Activated CD4-positive, alpha-beta memory T cell treated with anti-CD3 and anti-CD28 coated beads for 36 hours (primary cell): ENCODE measurements at regions not wholly inside any gene's neighbourhood (a gene's known extent, or its start where the extent isn't known, plus 50 kb on each side); places are given as distances from the start of the nearest gene placed in this dataset.
"Not testable (repeated sequence)": the region's sequence is repeated elsewhere in the genome, so short reads cannot be mapped to it uniquely, and the experiment has no call there.

ENCODE experiments used
- CTCF ChIA-PET: fragments of 350-600 bp; sonication (Branson Sonifier 250); formaldehyde crosslinking; loops from one replicate; lab custom pipeline; 2021; ENCODE audit warnings: antibody characterized with exemption, inconsistent platforms; lab: Charles Lee
- POLR2A ChIA-PET: fragments of 350-600 bp; sonication (Branson Sonifier 250); formaldehyde crosslinking; loops from one replicate; lab custom pipeline; 2021; ENCODE audit warnings: antibody characterized with exemption; lab: Charles Lee
- DNase-seq: peaks from one replicate; pipeline ENCODE4 v3.0.0-alpha.2; 2020
- H3K27ac Mint-ChIP-seq: one replicate; pipeline ENCODE4 v1.8.0; 2021; ENCODE audit warnings: mixed read lengths
- H3K27me3 Mint-ChIP-seq: one replicate; pipeline ENCODE4 v1.8.0; 2021; ENCODE audit warnings: mixed read lengths
- H3K36me3 Mint-ChIP-seq: one replicate; pipeline ENCODE4 v1.8.0; 2021; ENCODE audit warnings: mixed read lengths
- H3K4me1 Mint-ChIP-seq: one replicate; pipeline ENCODE4 v1.8.0; 2021; ENCODE audit warnings: low read depth, mixed read lengths
- H3K4me3 Mint-ChIP-seq: one replicate; pipeline ENCODE4 v1.8.0; 2021; ENCODE audit warnings: mild to moderate bottlenecking, mixed read lengths
- H3K9me3 Mint-ChIP-seq: one replicate; pipeline ENCODE4 v1.8.0; 2021; ENCODE audit warnings: mixed read lengths
- intact Hi-C: fragments of 100-400 bp; cut with micrococcal nuclease; formaldehyde crosslinking; loops from one replicate; pipeline ENCODE4 v1.15.1; 2023

DNA sequence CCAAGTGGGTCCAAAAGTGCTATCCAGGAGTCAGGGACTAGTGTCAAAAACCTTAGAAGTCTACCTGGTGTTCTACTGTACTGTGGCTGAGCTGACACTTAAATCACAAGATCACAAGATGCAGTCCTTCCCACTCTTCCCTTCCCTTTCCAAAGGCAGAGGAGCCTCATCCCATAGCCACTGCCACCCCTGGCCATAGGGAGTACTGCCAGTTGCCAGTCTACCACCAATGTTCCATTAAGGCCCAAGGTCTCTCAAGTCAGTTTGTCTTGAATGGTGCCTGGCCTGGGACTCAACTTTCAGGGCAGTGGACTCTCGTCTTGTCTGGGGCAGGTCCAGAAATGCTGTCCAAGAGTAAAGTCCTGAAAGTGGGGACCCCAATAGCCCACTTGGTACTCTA, 585.6 kb downstream of the NUP35 start:
- ChIA-PET POLR2A (no interaction called here), CTCF (no interaction called here)
- Mint-ChIP-seq H3K27ac (no peak overlapping the region), H3K9me3 (peaks cover 7% of the 10 kb centered on the region), H3K27me3 (no peaks in the 10 kb centered on the region), H3K4me1 (no peaks in the 10 kb centered on the region), H3K4me3 (no peak overlapping the region), H3K36me3 (no peaks in the 10 kb centered on the region)
- intact Hi-C loops, result no loop called here
- DNase-seq, result no peak

GRCh38 chr2:183718246-183718645, 594.0 kb downstream of the NUP35 start:
- H3K36me3 Mint-ChIP-seq, result no peaks in the 10 kb centered on the region
- no peak overlapping the region for H3K4me3 Mint-ChIP-seq
- no peaks in the 10 kb centered on the region for H3K27me3 Mint-ChIP-seq
- DNase-seq, result no peak
- ChIA-PET POLR2A (no interaction called here), CTCF (no interaction called here)
- no peak overlapping the region for H3K27ac Mint-ChIP-seq
- H3K9me3 Mint-ChIP-seq, result no peaks in the 10 kb centered on the region
- no peaks in the 10 kb centered on the region for H3K4me1 Mint-ChIP-seq
- intact Hi-C loops, result no loop called here

GRCh38 chr2:183723278-183723677, 599.0 kb downstream of the NUP35 start:
- no peak for DNase-seq
- peaks cover 10% of the 10 kb centered on the region for H3K9me3 Mint-ChIP-seq
- intact Hi-C loops, result no loop called here
- no peak overlapping the region for H3K4me3 Mint-ChIP-seq
- no peak overlapping the region for H3K27ac Mint-ChIP-seq
- ChIA-PET POLR2A (no interaction called here), CTCF (interaction anchor here (1.5 kb wide), 1 partner anchor 16 kb away, joined by 3 read pairs; no protein-coding TSS in a partner anchor)
- no peaks in the 10 kb centered on the region for H3K4me1 Mint-ChIP-seq
- no peaks in the 10 kb centered on the region for H3K36me3 Mint-ChIP-seq
- H3K27me3 Mint-ChIP-seq, result no peaks in the 10 kb centered on the region

DNA sequence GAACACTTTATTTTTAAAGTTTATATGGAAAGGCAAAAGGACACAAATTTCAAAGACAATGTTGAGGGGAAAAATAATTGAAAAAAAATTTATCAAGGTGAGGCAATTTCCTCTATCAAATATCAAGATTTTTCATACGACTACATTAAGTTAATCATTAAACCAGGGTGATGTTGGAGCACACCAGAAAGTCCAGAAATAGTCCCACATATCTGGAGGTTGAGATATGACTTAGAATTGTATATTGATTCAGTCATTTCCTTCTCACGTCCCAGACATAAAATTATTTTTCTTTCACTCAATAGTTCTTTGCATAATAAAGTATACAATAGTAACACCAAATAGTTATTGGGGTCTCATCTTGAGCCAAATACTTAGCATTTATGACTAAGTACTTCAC, 605.1 kb downstream of the NUP35 start:
- intact Hi-C loops, result no loop called here
- ChIA-PET POLR2A (no interaction called here), CTCF (no interaction called here)
- peaks cover 19% of the 10 kb centered on the region for H3K9me3 Mint-ChIP-seq
- no peaks in the 10 kb centered on the region for H3K36me3 Mint-ChIP-seq
- no peak for DNase-seq
- no peaks in the 10 kb centered on the region for H3K27me3 Mint-ChIP-seq
- no peak overlapping the region for H3K4me3 Mint-ChIP-seq
- no peak overlapping the region for H3K27ac Mint-ChIP-seq
- H3K4me1 Mint-ChIP-seq, result no peaks in the 10 kb centered on the region

DNA sequence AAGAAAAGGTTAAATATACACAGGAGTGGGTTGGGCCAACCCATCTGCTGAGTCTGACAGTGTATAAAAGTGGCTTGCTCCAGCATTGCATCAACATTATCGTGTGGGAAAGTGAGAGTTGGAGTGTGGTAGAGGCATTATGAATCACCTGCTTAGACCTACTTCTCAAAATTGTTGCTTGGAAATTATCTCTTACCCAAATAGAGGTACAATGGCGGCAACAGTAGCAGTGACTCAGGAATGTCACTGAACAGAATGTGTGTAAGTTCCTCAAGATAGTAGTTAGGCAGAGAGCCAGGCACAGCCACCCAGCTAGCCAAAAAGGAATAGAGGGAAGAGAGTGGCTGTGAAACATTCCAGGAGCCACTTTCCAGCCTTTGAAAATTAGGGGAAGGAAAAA, 616.0 kb downstream of the NUP35 start:
- DNase-seq, result no peak
- no peak overlapping the region for H3K4me3 Mint-ChIP-seq
- CTCF ChIA-PET, result no interaction called here
- no peak overlapping the region for H3K27ac Mint-ChIP-seq
- no peaks in the 10 kb centered on the region for H3K4me1 Mint-ChIP-seq
- POLR2A ChIA-PET, result no interaction called here
- no peaks in the 10 kb centered on the region for H3K27me3 Mint-ChIP-seq
- intact Hi-C loops, result no loop called here
- no peaks in the 10 kb centered on the region for H3K36me3 Mint-ChIP-seq
- peaks cover 4% of the 10 kb centered on the region for H3K9me3 Mint-ChIP-seq

GRCh38 chr2:183752571-183752970, 628.3 kb downstream of the NUP35 start:
- no peak for DNase-seq
- Mint-ChIP-seq H3K4me1 (no peaks in the 10 kb centered on the region), H3K9me3 (peaks cover 9% of the 10 kb centered on the region), H3K4me3 (no peak overlapping the region), H3K27me3 (no peaks in the 10 kb centered on the region), H3K27ac (no peak overlapping the region), H3K36me3 (no peaks in the 10 kb centered on the region)
- ChIA-PET POLR2A (no interaction called here), CTCF (no interaction called here)
- intact Hi-C loops, result no loop called here

GRCh38 chr2:183759033-183759432, 634.8 kb downstream of the NUP35 start:
- intact Hi-C loops, result no loop called here
- Mint-ChIP-seq H3K27ac (no peak overlapping the region), H3K9me3 (peaks cover 5% of the 10 kb centered on the region), H3K36me3 (no peaks in the 10 kb centered on the region), H3K4me1 (no peaks in the 10 kb centered on the region), H3K27me3 (no peaks in the 10 kb centered on the region), H3K4me3 (no peak overlapping the region)
- DNase-seq, result no peak
- POLR2A ChIA-PET, result no interaction called here
- CTCF ChIA-PET, result no interaction called here

DNA sequence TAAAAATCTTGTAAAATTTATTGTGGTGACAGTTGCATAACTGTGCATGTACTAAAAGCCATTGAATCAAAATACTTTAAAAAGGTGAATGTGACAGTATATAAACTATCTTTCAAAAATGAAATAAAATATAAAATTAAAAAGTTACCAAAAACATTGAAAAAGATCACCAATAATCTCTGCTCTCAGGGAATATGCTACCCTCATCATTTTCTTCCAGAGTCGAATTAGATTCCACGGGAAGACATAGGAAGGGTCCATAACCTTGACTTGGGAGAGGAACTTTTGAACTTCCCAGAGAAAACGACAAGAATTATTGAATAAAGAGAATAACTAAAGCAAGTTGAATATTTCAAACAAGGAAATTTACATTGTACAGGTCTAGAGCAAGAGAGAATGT, 649.5 kb downstream of the NUP35 start:
- POLR2A ChIA-PET, result no interaction called here
- no peak overlapping the region for H3K4me3 Mint-ChIP-seq
- H3K36me3 Mint-ChIP-seq, result no peaks in the 10 kb centered on the region

GRCh38 chr2:183780072-183780471, 655.8 kb downstream of the NUP35 start:
- Mint-ChIP-seq H3K27ac (no peak overlapping the region), H3K36me3 (no peaks in the 10 kb centered on the region), H3K4me3 (no peak overlapping the region), H3K4me1 (no peaks in the 10 kb centered on the region), H3K27me3 (no peaks in the 10 kb centered on the region), H3K9me3 (peaks cover 5% of the 10 kb centered on the region)
- DNase-seq, result no peak
- POLR2A ChIA-PET, result no interaction called here
- intact Hi-C loops, result no loop called here
- CTCF ChIA-PET, result no interaction called here

More for the DNA sequence above, 649.5 kb downstream of the NUP35 start:
- Mint-ChIP-seq H3K4me1 (no peaks in the 10 kb centered on the region), H3K27me3 (no peaks in the 10 kb centered on the region), H3K27ac (no peak overlapping the region), H3K9me3 (peaks cover 13% of the 10 kb centered on the region)
- DNase-seq, result no peak
- CTCF ChIA-PET, result no interaction called here
- intact Hi-C loops, result no loop called here

DNA sequence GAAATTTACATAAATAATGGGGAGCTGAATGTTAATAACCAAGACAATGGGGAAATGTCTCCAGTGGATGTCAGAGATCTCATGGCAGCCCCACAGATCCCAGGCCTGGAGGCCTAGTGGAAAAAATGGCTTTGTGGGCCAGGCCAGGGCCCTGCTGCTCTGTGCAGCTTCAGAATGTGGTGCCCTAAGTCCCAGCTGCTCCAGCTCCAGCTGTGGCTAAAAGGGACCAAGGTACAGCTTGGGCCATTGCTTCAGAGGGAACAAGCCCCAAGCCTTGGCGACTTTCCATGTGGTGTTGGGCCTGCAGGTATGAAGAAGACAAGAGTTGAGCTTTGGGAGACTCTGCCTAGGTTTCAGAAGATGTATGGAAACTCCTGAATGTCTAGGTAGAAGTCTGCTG, 658.2 kb downstream of the NUP35 start:
- CTCF ChIA-PET, result no interaction called here
- H3K9me3 Mint-ChIP-seq, result no peaks in the 10 kb centered on the region
- no peaks in the 10 kb centered on the region for H3K27me3 Mint-ChIP-seq
- H3K4me1 Mint-ChIP-seq, result no peaks in the 10 kb centered on the region
- DNase-seq, result no peak
- intact Hi-C loops, result no loop called here
- no peaks in the 10 kb centered on the region for H3K36me3 Mint-ChIP-seq
- no peak overlapping the region for H3K27ac Mint-ChIP-seq
- no peak overlapping the region for H3K4me3 Mint-ChIP-seq
- POLR2A ChIA-PET, result no interaction called here

DNA sequence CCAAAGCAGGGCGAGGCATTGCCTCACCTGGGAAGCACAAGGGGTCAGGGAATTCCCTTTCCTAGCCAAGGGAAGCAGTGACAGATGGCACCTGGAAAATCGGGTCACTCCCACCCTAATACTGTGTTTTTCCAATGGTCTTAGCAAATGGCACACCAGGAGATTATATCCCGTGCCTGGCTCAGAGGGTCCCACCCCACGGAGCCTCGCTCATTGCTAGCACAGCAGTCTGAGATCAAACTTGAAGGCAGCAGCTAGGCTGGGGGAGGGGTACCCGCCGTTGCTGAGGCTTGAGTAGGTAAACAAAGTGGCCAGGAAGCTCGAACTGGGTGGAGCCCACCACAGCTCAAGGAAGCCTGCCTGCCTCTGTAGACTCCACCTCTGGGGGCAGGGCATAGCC, 664.6 kb downstream of the NUP35 start:
- CTCF ChIA-PET, H3K4me3 Mint-ChIP-seq, POLR2A ChIA-PET, H3K36me3 Mint-ChIP-seq, H3K9me3 Mint-ChIP-seq, H3K27me3 Mint-ChIP-seq, intact Hi-C loops, H3K27ac Mint-ChIP-seq, DNase-seq, H3K4me1 Mint-ChIP-seq: not testable (repeated sequence)

DNA sequence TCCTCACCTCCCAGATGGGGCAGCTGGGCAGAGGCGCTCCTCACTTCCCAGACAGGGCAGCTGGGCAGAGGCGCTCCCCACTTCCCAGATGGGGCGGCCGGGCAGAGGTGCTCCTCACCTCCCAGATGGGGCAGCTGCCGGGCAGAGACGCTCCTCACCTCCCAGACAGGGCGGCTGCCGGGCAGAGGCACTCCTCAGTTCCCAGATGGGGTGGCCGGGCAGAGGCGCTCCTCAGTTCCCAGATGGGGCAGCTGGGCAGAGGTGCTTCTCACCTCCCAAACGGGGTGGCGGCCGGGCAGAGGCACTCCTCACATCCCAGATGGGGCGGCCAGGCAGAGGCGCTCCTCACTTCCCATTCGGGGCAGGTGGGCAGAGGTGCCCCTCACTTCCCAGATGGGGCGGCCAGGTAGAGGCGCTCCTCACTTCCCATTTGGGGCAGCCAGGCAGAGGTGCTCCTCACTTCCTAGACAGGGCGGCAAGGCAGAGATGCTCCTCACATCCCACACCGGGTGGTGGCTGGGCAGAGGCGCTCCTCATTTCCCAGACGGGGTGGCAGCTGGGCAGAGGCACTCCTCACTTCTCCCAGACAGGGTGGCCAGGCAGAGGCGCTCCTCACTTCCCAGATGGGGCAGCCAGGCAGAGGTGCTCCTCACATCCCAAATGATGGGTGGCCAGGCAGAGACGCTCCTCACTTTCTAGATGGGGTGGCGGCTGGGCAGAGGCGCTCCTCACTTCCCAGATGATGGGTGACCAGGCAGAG, 668.1 kb downstream of the NUP35 start:
- H3K9me3 Mint-ChIP-seq, result peaks cover 12% of the 10 kb centered on the region
- POLR2A ChIA-PET, H3K36me3 Mint-ChIP-seq, H3K4me1 Mint-ChIP-seq, intact Hi-C loops, H3K27ac Mint-ChIP-seq, DNase-seq, CTCF ChIA-PET, H3K27me3 Mint-ChIP-seq, H3K4me3 Mint-ChIP-seq: not testable (repeated sequence)

GRCh38 chr2:183798535-183798934, 674.3 kb downstream of the NUP35 start:
- intact Hi-C loops, result no loop called here
- H3K27me3 Mint-ChIP-seq, result no peaks in the 10 kb centered on the region
- ChIA-PET CTCF (no interaction called here), POLR2A (no interaction called here)
- no peak overlapping the region for H3K4me3 Mint-ChIP-seq
- H3K4me1 Mint-ChIP-seq, result no peaks in the 10 kb centered on the region
- peaks cover 26% of the 10 kb centered on the region for H3K9me3 Mint-ChIP-seq
- no peak for DNase-seq
- H3K36me3 Mint-ChIP-seq, result no peaks in the 10 kb centered on the region
- no peak overlapping the region for H3K27ac Mint-ChIP-seq
